H1 (cell line): ENCODE measurements at regions not wholly inside any gene's neighbourhood (a gene's known extent, or its start where the extent isn't known, plus 50 kb on each side); places are given as distances from the start of the nearest gene placed in this dataset.

Source experiments
- CTCF ChIA-PET: fragments of 300-600 bp; sonication (Branson Sonifier 250); formaldehyde crosslinking; loops from one replicate; lab custom pipeline; 2021; ENCODE audit not compliant: partially characterized antibody; lab: Charles Lee
- POLR2A ChIA-PET: fragments of 300-600 bp; sonication (Branson Sonifier 250); formaldehyde crosslinking; loops from one replicate; lab custom pipeline; 2021; ENCODE audit warnings: inconsistent platforms; ENCODE audit not compliant: partially characterized antibody; lab: Charles Lee
- DNase-seq, 2 experiments: peaks; one replicate each; pipeline versions ENCODE4 v3.0.0 to v3.0.0-alpha.2; 2010 to 2022; ENCODE audit warnings: low spot score in 2 of 2, low read depth in 1 of 2, mixed read lengths in 1 of 2
- FAIRE-seq: peaks from 2 replicates; lab custom pipeline; 2011; peaks lifted over from hg19 to GRCh38; lab: Jason Lieb, UNC
- H2AFZ ChIP-seq: 2 replicates; pipeline ENCODE4 v1.8.1; 2012; ENCODE audit warnings: low read length, inconsistent platforms
- H2AK5ac ChIP-seq: 2 replicates; pipeline ENCODE4 v1.6.1; 2013; ENCODE audit warnings: low read depth, low read length
- H2BK120ac ChIP-seq: replicated peaks from 2 replicates; pipeline ENCODE3; 2013; ENCODE audit warnings: low read depth, low read length, inconsistent platforms
- H2BK12ac ChIP-seq: 2 replicates; pipeline ENCODE4 v1.6.1; 2013; ENCODE audit warnings: low read depth, low read length
- H2BK15ac ChIP-seq: 2 replicates; pipeline ENCODE4 v1.6.1; 2013; ENCODE audit warnings: low read length
- H2BK20ac ChIP-seq: 2 replicates; pipeline ENCODE4 v1.6.1; 2013; ENCODE audit warnings: low read length
- H2BK5ac ChIP-seq: 2 replicates; pipeline ENCODE4 v1.6.1; 2013; ENCODE audit warnings: low read depth, low read length
- H3K14ac ChIP-seq: 2 replicates; pipeline ENCODE4 v1.6.1; 2013; ENCODE audit warnings: inconsistent platforms; ENCODE audit not compliant: insufficient read length
- H3K18ac ChIP-seq: 2 replicates; pipeline ENCODE4 v1.6.1; 2013; ENCODE audit warnings: low read length; ENCODE audit errors: extremely low read depth
- H3K23ac ChIP-seq: 2 replicates; pipeline ENCODE4 v1.6.1; 2013; ENCODE audit warnings: inconsistent platforms; ENCODE audit not compliant: insufficient read length
- H3K23me2 ChIP-seq: 2 replicates; pipeline ENCODE4 v1.6.1; 2013; ENCODE audit warnings: low read depth, low read length
- H3K27ac ChIP-seq: 2 replicates; pipeline ENCODE4 v1.6.1; 2011; ENCODE audit warnings: low read depth, low read length, inconsistent platforms
- H3K27me3 ChIP-seq, 4 experiments: replicated peaks in 1 of 4; 1 replicate in 1 of 4; 2 replicates in 3 of 4; pipeline versions ENCODE4 v1.6.1 to v1.8.1; 2011 to 2013; ENCODE audit warnings: low read length in 3 of 4, mild to moderate bottlenecking in 3 of 4, inconsistent platforms in 2 of 4, mixed read lengths in 2 of 4, moderate library complexity in 1 of 4; ENCODE audit not compliant: control insufficient read depth in 3 of 4, insufficient read depth in 3 of 4; ENCODE audit errors: extremely low read depth in 1 of 4
- H3K36me3 ChIP-seq, 4 experiments: 2 replicates each; pipeline versions ENCODE4 v1.6.1 to v1.8.1; 2011 to 2013; ENCODE audit warnings: mild to moderate bottlenecking in 4 of 4, low read length in 3 of 4, moderate library complexity in 2 of 4, control low read depth in 1 of 4, inconsistent platforms in 1 of 4; ENCODE audit not compliant: insufficient read depth in 4 of 4, control insufficient read depth in 2 of 4
- H3K4ac ChIP-seq: replicated peaks from 2 replicates; pipeline ENCODE3; 2013; ENCODE audit warnings: low read length, low read depth, mixed read lengths, inconsistent platforms; ENCODE audit not compliant: insufficient read length
- H3K4me1 ChIP-seq, 4 experiments: replicated peaks in 1 of 4; 1 replicate in 1 of 4; 2 replicates in 3 of 4; pipeline versions ENCODE4 v1.6.1 to v1.8.1; 2011 to 2013; ENCODE audit warnings: low read length in 3 of 4, inconsistent platforms in 2 of 4, mixed read lengths in 1 of 4; ENCODE audit not compliant: insufficient read depth in 4 of 4, control insufficient read depth in 3 of 4
- H3K4me2 ChIP-seq, 2 experiments: 2 replicates each; pipeline versions ENCODE4 v1.6.1 to v1.8.1; 2011 to 2013; ENCODE audit warnings: low read depth in 2 of 2, low read length in 2 of 2, control low read depth in 1 of 2, inconsistent platforms in 1 of 2, mild to moderate bottlenecking in 1 of 2; ENCODE audit not compliant: insufficient read depth in 1 of 2
- H3K4me3 ChIP-seq, 4 experiments: fragments of 200-600, 300-600 bp in 1 of 4; sonication (generic), shearing (Covaris generic), sonication (Bioruptor Twin) in 1 of 4; 2 replicates each; pipeline versions ENCODE4 v1.5.1 to v1.8.1; 2011 to 2016; ENCODE audit warnings: low read length in 4 of 4, low read depth in 3 of 4, control low read depth in 2 of 4, inconsistent platforms in 2 of 4, mild to moderate bottlenecking in 2 of 4, mixed read lengths in 1 of 4, moderate library complexity in 1 of 4; ENCODE audit not compliant: insufficient read depth in 2 of 4; ENCODE audit errors: extremely low read depth in 1 of 4
- H3K56ac ChIP-seq: replicated peaks from 2 replicates; pipeline ENCODE3; 2013; ENCODE audit warnings: low read depth, mild to moderate bottlenecking, mixed read lengths, low read length, inconsistent platforms; ENCODE audit not compliant: insufficient read length
- H3K79me1 ChIP-seq: 2 replicates; pipeline ENCODE4 v1.6.1; 2013; ENCODE audit warnings: low read depth, low read length, control low read depth
- H3K79me2 ChIP-seq, 2 experiments: 2 replicates each; pipeline versions ENCODE4 v1.6.1 to v1.8.1; 2012 to 2013; ENCODE audit warnings: low read length in 2 of 2, mild to moderate bottlenecking in 2 of 2, inconsistent platforms in 1 of 2; ENCODE audit not compliant: insufficient read depth in 2 of 2, control insufficient read depth in 1 of 2
- H3K9ac ChIP-seq, 4 experiments: replicated peaks in 1 of 4; 1 replicate in 1 of 4; 2 replicates in 3 of 4; pipeline versions ENCODE4 v1.6.1 to v1.8.1; 2011 to 2013; ENCODE audit warnings: low read depth in 3 of 4, low read length in 3 of 4, control low read depth in 2 of 4, mild to moderate bottlenecking in 2 of 4, moderate library complexity in 2 of 4, inconsistent platforms in 1 of 4; ENCODE audit errors: extremely low read depth in 1 of 4
- H3K9me3 ChIP-seq, 2 experiments: 2 replicates each; pipeline versions ENCODE4 v1.6.1 to v1.8.1; 2012 to 2013; ENCODE audit warnings: mild to moderate bottlenecking in 2 of 2, moderate library complexity in 2 of 2, control low read depth in 1 of 2, inconsistent platforms in 1 of 2, low read depth in 1 of 2, low read length in 1 of 2, mixed read lengths in 1 of 2; ENCODE audit not compliant: insufficient read depth in 2 of 2
- H4K20me1 ChIP-seq, 2 experiments: replicated peaks in 1 of 2; 2 replicates each; pipeline versions ENCODE3 to v1.8.1; 2011 to 2013; ENCODE audit warnings: inconsistent platforms in 2 of 2, low read length in 2 of 2, mild to moderate bottlenecking in 1 of 2; ENCODE audit not compliant: insufficient read depth in 2 of 2, control insufficient read depth in 1 of 2
- H4K5ac ChIP-seq: 2 replicates; pipeline ENCODE4 v1.6.1; 2013; ENCODE audit warnings: low read length, low read depth, mixed read lengths, inconsistent platforms; ENCODE audit not compliant: insufficient read length
- H4K8ac ChIP-seq: 2 replicates; pipeline ENCODE4 v1.8.0; 2013; ENCODE audit warnings: mild to moderate bottlenecking, moderate library complexity, low read length, inconsistent platforms; ENCODE audit not compliant: insufficient read depth; ENCODE audit errors: extremely low read depth
- H4K91ac ChIP-seq: replicated peaks from 2 replicates; pipeline ENCODE3; 2013; ENCODE audit warnings: low read length, mixed read lengths, inconsistent platforms; ENCODE audit not compliant: insufficient read length
- CTCF ChIP-seq, 3 experiments: IDR thresholded peaks; 1 replicate in 2 of 3; 2 replicates in 1 of 3; pipeline versions ENCODE4 v1.5.1 to v1.6.1; 2011; ENCODE audit warnings: low read length in 3 of 3, mild to moderate bottlenecking in 3 of 3, inconsistent platforms in 2 of 3, low read depth in 1 of 3, moderate library complexity in 1 of 3; ENCODE audit not compliant: insufficient read depth in 1 of 3; ENCODE audit errors: control extremely low read depth in 1 of 3
- POLR2A ChIP-seq, 2 experiments: IDR thresholded peaks; 1 replicate in 1 of 2; 2 replicates in 1 of 2; pipeline ENCODE4 v1.6.1; 2011; ENCODE audit warnings: low read depth in 2 of 2, low read length in 2 of 2, mild to moderate bottlenecking in 2 of 2; ENCODE audit errors: control extremely low read depth in 1 of 2
- SAP30 ChIP-seq: fragments of 300-600 bp; sonication (generic); IDR thresholded peaks from 2 replicates; pipeline ENCODE4 v1.7.1; 2012; ENCODE audit warnings: low read length, moderate library complexity, mild to moderate bottlenecking, inconsistent platforms; ENCODE audit not compliant: insufficient read depth, insufficient replicate concordance
- SRF ChIP-seq: IDR thresholded peaks from 2 replicates; pipeline ENCODE4 v1.6.1; 2011; ENCODE audit warnings: mild to moderate bottlenecking, low read depth, low read length, moderate library complexity
- ZNF274 ChIP-seq: IDR thresholded peaks from 2 replicates; pipeline ENCODE4 v1.7.0; 2012; ENCODE audit warnings: low read length, borderline replicate concordance; ENCODE audit errors: extremely low read depth

GRCh38 chr6:23483896-23484295 is 642.1 kb upstream of the NRSN1 start:
- no peak overlapping the region for H2AFZ ChIP-seq
- no peak overlapping the region for H3K14ac ChIP-seq
- H3K4me1 ChIP-seq, result no peaks in the 10 kb centered on the region
- no peak overlapping the region for H3K4me2 ChIP-seq
- H2BK120ac ChIP-seq, result no peak overlapping the region
- no peak for FAIRE-seq
- H3K23me2 ChIP-seq, result no peaks in the 10 kb centered on the region
- H3K9ac ChIP-seq, result no peak overlapping the region
- no peak overlapping the region for H4K8ac ChIP-seq
- no peaks in the 10 kb centered on the region for H3K79me1 ChIP-seq
- no peaks in the 10 kb centered on the region for H3K27me3 ChIP-seq
- H2AK5ac ChIP-seq, result no peak overlapping the region
- H3K4ac ChIP-seq, result no peak overlapping the region
- H3K79me2 ChIP-seq, result no peaks in the 10 kb centered on the region
- H3K27ac ChIP-seq, result no peak overlapping the region
- H3K4me3 ChIP-seq, result no peak overlapping the region
- no peak overlapping the region for H2BK5ac ChIP-seq
- CTCF ChIA-PET, result no interaction called here
- no peak overlapping the region for H3K23ac ChIP-seq
- H4K20me1 ChIP-seq, result no peaks in the 10 kb centered on the region
- no peak overlapping the region for H2BK12ac ChIP-seq
- POLR2A ChIA-PET, result no interaction called here
- no peak overlapping the region for H3K56ac ChIP-seq
- H2BK20ac ChIP-seq, result no peak overlapping the region
- H3K36me3 ChIP-seq, result no peaks in the 10 kb centered on the region
- no peak for DNase-seq
- H4K91ac ChIP-seq, result no peak overlapping the region
- H3K9me3 ChIP-seq, result no peaks in the 10 kb centered on the region
- H2BK15ac ChIP-seq, result no peak overlapping the region
- no peak overlapping the region for H4K5ac ChIP-seq
- H3K18ac ChIP-seq, result no peak overlapping the region
- TF ChIP-seq CTCF (IDR thresholded peaks at IDR 0.05; ENCODE audit: control extremely low read depth in 1 of 3, insufficient read depth in 1 of 3, low read depth in 1 of 3, low read length in 3 of 3), result no peak
- TF ChIP-seq SAP30, result no peak
- TF ChIP-seq ZNF274, result no peak
- no peak for TF ChIP-seq POLR2A (IDR thresholded peaks at IDR 0.05; ENCODE audit: control extremely low read depth in 1 of 2, low read depth in 2 of 2, low read length in 2 of 2)
- no peak for TF ChIP-seq SRF
